H9 (cell line): ENCODE measurements at regions not wholly inside any gene's neighbourhood (a gene's known extent, or its start where the extent isn't known, plus 50 kb on each side); places are given as distances from the start of the nearest gene placed in this dataset.

Source experiments
- DNase-seq: peaks from one replicate; pipeline ENCODE4 v3.0.0-alpha.2; 2017
- H2AFZ ChIP-seq: one replicate; pipeline ENCODE4 v1.6.1; 2013; ENCODE audit warnings: mild to moderate bottlenecking, low read length, control low read depth, moderate library complexity
- H2AK5ac ChIP-seq: 2 replicates; pipeline ENCODE4 v1.6.1; 2013; ENCODE audit warnings: low read length, control low read depth, mixed read lengths; ENCODE audit not compliant: insufficient read length
- H2BK120ac ChIP-seq: one replicate; pipeline ENCODE4 v1.6.1; 2013; ENCODE audit warnings: low read depth, mild to moderate bottlenecking, low read length, control low read depth, inconsistent platforms; ENCODE audit not compliant: poor library complexity, severe bottlenecking
- H2BK12ac ChIP-seq: 2 replicates; pipeline ENCODE4 v1.6.1; 2013; ENCODE audit warnings: low read length, control low read depth, mixed read lengths, low read depth; ENCODE audit not compliant: insufficient read length
- H2BK15ac ChIP-seq: 2 replicates; pipeline ENCODE4 v1.6.1; 2013; ENCODE audit warnings: low read depth, low read length, control low read depth
- H2BK20ac ChIP-seq: one replicate; pipeline ENCODE4 v1.6.1; 2013; ENCODE audit warnings: low read depth, mild to moderate bottlenecking, low read length, control low read depth, inconsistent platforms; ENCODE audit not compliant: poor library complexity, severe bottlenecking
- H2BK5ac ChIP-seq: 2 replicates; pipeline ENCODE4 v1.6.1; 2013; ENCODE audit warnings: low read length, control low read depth, mixed read lengths; ENCODE audit not compliant: insufficient read length
- H3K14ac ChIP-seq: 2 replicates; pipeline ENCODE4 v1.6.1; 2013; ENCODE audit warnings: low read length, control low read depth; ENCODE audit not compliant: insufficient read depth
- H3K18ac ChIP-seq: 2 replicates; pipeline ENCODE4 v1.6.1; 2013; ENCODE audit warnings: low read depth, mild to moderate bottlenecking, mixed read lengths, low read length, control low read depth; ENCODE audit not compliant: insufficient read length
- H3K23ac ChIP-seq: 2 replicates; pipeline ENCODE4 v1.6.1; 2013; ENCODE audit warnings: low read length, control low read depth, mixed read lengths, low read depth; ENCODE audit not compliant: insufficient read length
- H3K23me2 ChIP-seq: 2 replicates; pipeline ENCODE4 v1.6.1; 2013; ENCODE audit warnings: low read depth, mild to moderate bottlenecking, mixed read lengths, low read length, control low read depth; ENCODE audit not compliant: insufficient read length, poor library complexity, severe bottlenecking
- H3K27ac ChIP-seq: 2 replicates; pipeline ENCODE4 v1.5.1; 2013; ENCODE audit warnings: low read length, control low read depth, mixed read lengths, low read depth; ENCODE audit not compliant: insufficient read length
- H3K27me3 ChIP-seq: 2 replicates; pipeline ENCODE4 v1.6.1; 2013; ENCODE audit warnings: low read length, control low read depth, inconsistent platforms; ENCODE audit not compliant: insufficient read depth
- H3K4ac ChIP-seq: 2 replicates; pipeline ENCODE4 v1.6.1; 2013; ENCODE audit warnings: low read depth, mild to moderate bottlenecking, control low read depth, inconsistent platforms, low read length, moderate library complexity
- H3K4me1 ChIP-seq: 2 replicates; pipeline ENCODE4 v1.6.1; 2013; ENCODE audit warnings: low read length, control low read depth, inconsistent platforms; ENCODE audit not compliant: insufficient read depth
- H3K4me2 ChIP-seq: 2 replicates; pipeline ENCODE4 v1.6.1; 2013; ENCODE audit warnings: low read length, control low read depth, mixed read lengths; ENCODE audit not compliant: insufficient read length, insufficient read depth
- H3K56ac ChIP-seq: 2 replicates; pipeline ENCODE4 v1.6.1; 2013; ENCODE audit warnings: low read depth, mild to moderate bottlenecking, mixed read lengths, low read length, control low read depth; ENCODE audit not compliant: insufficient read length
- H3K79me1 ChIP-seq: 2 replicates; pipeline ENCODE4 v1.6.1; 2013; ENCODE audit warnings: low read depth, mild to moderate bottlenecking, moderate library complexity, low read length, control low read depth, inconsistent platforms; ENCODE audit not compliant: insufficient read depth, poor library complexity, severe bottlenecking
- H3K79me2 ChIP-seq: 2 replicates; pipeline ENCODE4 v1.6.1; 2013; ENCODE audit warnings: low read length, control low read depth, inconsistent platforms; ENCODE audit not compliant: insufficient read depth
- H3K9ac ChIP-seq: 2 replicates; pipeline ENCODE4 v1.6.1; 2013; ENCODE audit warnings: low read length, control low read depth, mixed read lengths; ENCODE audit not compliant: insufficient read length; ENCODE audit errors: extremely low read depth
- H3K9me3 ChIP-seq: one replicate; pipeline ENCODE4 v1.6.1; 2013; ENCODE audit warnings: low read depth, low read length, inconsistent platforms; ENCODE audit not compliant: control insufficient read depth
- H3T11ph ChIP-seq: one replicate; pipeline ENCODE4 v1.6.1; 2013; ENCODE audit warnings: mild to moderate bottlenecking, low read length, control low read depth, inconsistent platforms
- H4K20me1 ChIP-seq: one replicate; pipeline ENCODE4 v1.6.1; 2013; ENCODE audit not compliant: control insufficient read depth, insufficient read length, insufficient read depth
- H4K5ac ChIP-seq: 2 replicates; pipeline ENCODE4 v1.6.1; 2013; ENCODE audit warnings: low read depth, mild to moderate bottlenecking, mixed read lengths, low read length, control low read depth; ENCODE audit not compliant: insufficient read length
- H4K8ac ChIP-seq: replicated peaks from 2 replicates; pipeline ENCODE4 v1.6.1; 2013; ENCODE audit warnings: low read length, control low read depth, mixed read lengths, low read depth; ENCODE audit not compliant: insufficient read length
- H4K91ac ChIP-seq: 2 replicates; pipeline ENCODE4 v1.6.1; 2013; ENCODE audit warnings: low read depth, mild to moderate bottlenecking, moderate library complexity, mixed read lengths, low read length, control low read depth; ENCODE audit not compliant: insufficient read length
- H3K27ac Mint-ChIP-seq, 3 experiments: 2 replicates in 2 of 3; 3 replicates in 1 of 3; pipeline ENCODE4 v1.8.0; 2020 to 2021; ENCODE audit warnings: mixed read lengths in 3 of 3, mild to moderate bottlenecking in 1 of 3, moderate library complexity in 1 of 3
- H3K27me3 Mint-ChIP-seq: 2 replicates; pipeline ENCODE4 v1.8.0; 2021; ENCODE audit warnings: low read depth, mild to moderate bottlenecking, moderate library complexity, mixed read lengths
- H3K36me3 Mint-ChIP-seq, 3 experiments: 2 replicates in 2 of 3; 3 replicates in 1 of 3; pipeline ENCODE4 v1.8.0; 2020 to 2021; ENCODE audit warnings: low read depth in 3 of 3, mixed read lengths in 3 of 3; ENCODE audit not compliant: insufficient read depth in 1 of 3
- H3K4me1 Mint-ChIP-seq, 2 experiments: 2 replicates each; pipeline ENCODE4 v1.8.0; 2020; ENCODE audit warnings: mixed read lengths in 2 of 2
- H3K4me3 Mint-ChIP-seq, 2 experiments: 2 replicates in 1 of 2; 3 replicates in 1 of 2; pipeline ENCODE4 v1.8.0; 2020 to 2021; ENCODE audit warnings: mild to moderate bottlenecking in 2 of 2, mixed read lengths in 2 of 2, moderate library complexity in 1 of 2
- H3K9me3 Mint-ChIP-seq, 2 experiments: 2 replicates in 1 of 2; 3 replicates in 1 of 2; pipeline ENCODE4 v1.8.0; 2020; ENCODE audit warnings: mild to moderate bottlenecking in 2 of 2, mixed read lengths in 2 of 2, moderate library complexity in 1 of 2
- WGBS: extraction: QIAGEN DNeasy Blood & Tissue Kit; methylation state at CpG from one replicate; pipeline ENCODE4 v1.1.7; 2013; ENCODE audit warnings: missing lambda C conversion rate, low lambda C conversion rate, mixed read lengths; ENCODE audit not compliant: insufficient read length; ENCODE audit errors: extremely low coverage; 5-methylcytosine and 5-hydroxymethylcytosine counted together
- TF ChIP-seq, protein P1 (sequence below): fragments of 200-600 bp; sonication (generic); conservative IDR thresholded peaks from 3 replicates; pipeline ENCODE4 v1.8.0; 2021; ENCODE audit warnings: antibody characterized with exemption, mild to moderate bottlenecking

DNA sequence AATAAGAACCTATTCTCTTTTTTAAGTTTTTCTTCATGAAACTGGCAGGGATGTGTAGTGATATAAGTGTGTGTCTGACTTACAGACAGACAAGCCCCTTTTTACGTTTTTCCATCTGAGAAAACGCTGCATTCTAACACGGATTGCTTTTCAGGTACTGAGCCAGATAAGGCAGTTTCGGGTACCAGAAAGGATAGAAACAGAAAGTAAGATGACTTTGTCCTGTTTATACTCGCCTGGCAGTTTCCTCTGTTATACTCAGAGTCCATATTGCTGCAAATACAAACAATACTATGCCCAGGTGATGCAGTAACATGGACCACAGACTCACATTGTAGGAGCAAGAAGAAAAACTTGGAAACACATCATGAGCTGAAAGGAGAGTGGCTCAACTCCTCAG lies 2320.6 kb upstream of the AGA start:
- Histone ChIP-seq H2BK15ac (no peak overlapping the region), H4K8ac (no peak overlapping the region), H3K14ac (no peak overlapping the region), H3K4me1 (no peaks in the 10 kb centered on the region), H3K18ac (no peak overlapping the region), H4K20me1 (no peaks in the 10 kb centered on the region), H2BK20ac (no peak overlapping the region), H3K9ac (no peak overlapping the region), H4K91ac (no peak overlapping the region), H3K4ac (no peak overlapping the region), H2BK12ac (no peak overlapping the region), H3K79me2 (no peaks in the 10 kb centered on the region), H3K79me1 (no peaks in the 10 kb centered on the region), H4K5ac (no peak overlapping the region), H3K56ac (no peak overlapping the region), H3K9me3 (no peaks in the 10 kb centered on the region), H2AFZ (no peak overlapping the region), H3T11ph (no peak overlapping the region), H2AK5ac (no peak overlapping the region), H3K4me2 (no peak overlapping the region), H2BK5ac (no peak overlapping the region), H3K27me3 (no peaks in the 10 kb centered on the region), H2BK120ac (no peak overlapping the region), H3K23ac (no peak overlapping the region), H3K23me2 (no peaks in the 10 kb centered on the region), H3K27ac (no peak overlapping the region)
- TF ChIP-seq, protein P1, sequence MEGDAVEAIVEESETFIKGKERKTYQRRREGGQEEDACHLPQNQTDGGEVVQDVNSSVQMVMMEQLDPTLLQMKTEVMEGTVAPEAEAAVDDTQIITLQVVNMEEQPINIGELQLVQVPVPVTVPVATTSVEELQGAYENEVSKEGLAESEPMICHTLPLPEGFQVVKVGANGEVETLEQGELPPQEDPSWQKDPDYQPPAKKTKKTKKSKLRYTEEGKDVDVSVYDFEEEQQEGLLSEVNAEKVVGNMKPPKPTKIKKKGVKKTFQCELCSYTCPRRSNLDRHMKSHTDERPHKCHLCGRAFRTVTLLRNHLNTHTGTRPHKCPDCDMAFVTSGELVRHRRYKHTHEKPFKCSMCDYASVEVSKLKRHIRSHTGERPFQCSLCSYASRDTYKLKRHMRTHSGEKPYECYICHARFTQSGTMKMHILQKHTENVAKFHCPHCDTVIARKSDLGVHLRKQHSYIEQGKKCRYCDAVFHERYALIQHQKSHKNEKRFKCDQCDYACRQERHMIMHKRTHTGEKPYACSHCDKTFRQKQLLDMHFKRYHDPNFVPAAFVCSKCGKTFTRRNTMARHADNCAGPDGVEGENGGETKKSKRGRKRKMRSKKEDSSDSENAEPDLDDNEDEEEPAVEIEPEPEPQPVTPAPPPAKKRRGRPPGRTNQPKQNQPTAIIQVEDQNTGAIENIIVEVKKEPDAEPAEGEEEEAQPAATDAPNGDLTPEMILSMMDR, result no peak
- no peak for DNase-seq
- Mint-ChIP-seq H3K27me3 (no peaks in the 10 kb centered on the region), H3K36me3 (peaks cover 0 to 3% (median 0%) of the 10 kb centered on the region in 3 experiments; a peak in 3 of 7 replicates), H3K9me3 (peaks cover 0 to 7% of the 10 kb centered on the region in 2 experiments; a peak in 3 of 5 replicates), H3K27ac (no peak overlapping the region), H3K4me1 (no peaks in the 10 kb centered on the region), H3K4me3 (no peak overlapping the region)
- no CpG with 5 or more reads among the region's 5 CpGs for WGBS
